BLaER1 treated with 17β-estradiol and CSF1 and Interleukin-3, amounts not matched to agents 10 nM and 100 nM (cell line): ENCODE measurements at regions not wholly inside any gene's neighbourhood (a gene's known extent, or its start where the extent isn't known, plus 50 kb on each side); places are given as distances from the start of the nearest gene placed in this dataset.
"Not testable (repeated sequence)": the region's sequence is repeated elsewhere in the genome, so short reads cannot be mapped to it uniquely, and the experiment has no call there.

Experiments
- H3K27ac ChIP-seq, 11 experiments: shearing (Covaris generic); formaldehyde crosslinking; 2 replicates each; pipeline ENCODE4 v1.8.1; 2022
- H3K27me3 ChIP-seq, 11 experiments: shearing (Covaris generic); formaldehyde crosslinking; 2 replicates each; pipeline ENCODE4 v1.8.1; 2022
- H3K36me3 ChIP-seq, 11 experiments: shearing (Covaris generic); formaldehyde crosslinking; 2 replicates each; pipeline ENCODE4 v1.8.1; 2022
- H3K4me1 ChIP-seq, 10 experiments: shearing (Covaris generic); formaldehyde crosslinking; 2 replicates each; pipeline ENCODE4 v1.8.1; 2022
- H3K4me2 ChIP-seq, 11 experiments: shearing (Covaris generic); formaldehyde crosslinking; 2 replicates each; pipeline ENCODE4 v1.8.1; 2022
- H3K4me3 ChIP-seq, 10 experiments: shearing (Covaris generic); formaldehyde crosslinking; 2 replicates each; pipeline ENCODE4 v1.8.1; 2022
- H3K9ac ChIP-seq, 11 experiments: shearing (Covaris generic); formaldehyde crosslinking; 2 replicates each; pipeline ENCODE4 v1.8.1; 2022
- H3K9me3 ChIP-seq, 11 experiments: shearing (Covaris generic); formaldehyde crosslinking; replicated peaks in 1 of 11; 2 replicates each; pipeline ENCODE4 v1.8.1; 2022
- H4K20me1 ChIP-seq, 11 experiments: shearing (Covaris generic); formaldehyde crosslinking; 2 replicates each; pipeline ENCODE4 v1.8.1; 2022
- Cebpa-rat ChIP-seq, 11 experiments: shearing (Covaris generic); IDR thresholded peaks; 2 replicates each; pipeline ENCODE4 v1.8.1; 2022

GRCh38 chr4:19159874-19160273, 1091.8 kb upstream of the SLIT2 start:
- H3K4me3 ChIP-seq: no peak overlapping the region
- H3K4me1 ChIP-seq: no peaks in the 10 kb centered on the region
- H3K9me3 ChIP-seq: peaks cover 20 to 23% (median 21%) of the 10 kb centered on the region in 11 experiments
- H3K27me3 ChIP-seq: no peaks in the 10 kb centered on the region
- H3K9ac ChIP-seq: no peak overlapping the region
- no peak overlapping the region for H3K27ac ChIP-seq
- TF ChIP-seq Cebpa-rat (IDR thresholded peaks at IDR 0.05): no peak
- H3K4me2 ChIP-seq: no peak overlapping the region
- H3K36me3 ChIP-seq: no peaks in the 10 kb centered on the region
- H4K20me1 ChIP-seq: no peaks in the 10 kb centered on the region

- Histone ChIP-seq H3K4me1 (no peaks in the 10 kb centered on the region), H3K9ac (no peak overlapping the region), H3K9me3 (peaks cover 26 to 35% (median 31%) of the 10 kb centered on the region in 11 experiments), H3K27ac (no peak overlapping the region), H4K20me1 (no peaks in the 10 kb centered on the region), H3K36me3 (no peaks in the 10 kb centered on the region), H3K4me3 (no peak overlapping the region), H3K27me3 (no peaks in the 10 kb centered on the region), H3K4me2 (no peak overlapping the region)
- TF ChIP-seq Cebpa-rat (IDR thresholded peaks at IDR 0.05): no peak
These were observed 1093.4 kb upstream of the SLIT2 start for GRCh38 chr4:19158107-19158809.

GRCh38 chr4:19156786-19157185, 1094.9 kb upstream of the SLIT2 start:
- Histone ChIP-seq H3K4me1 (no peaks in the 10 kb centered on the region), H3K4me3 (no peak overlapping the region), H4K20me1 (no peaks in the 10 kb centered on the region), H3K27me3 (no peaks in the 10 kb centered on the region), H3K4me2 (no peak overlapping the region), H3K9me3 (peaks cover 26 to 35% (median 31%) of the 10 kb centered on the region in 11 experiments), H3K36me3 (no peaks in the 10 kb centered on the region), H3K9ac (no peak overlapping the region), H3K27ac (no peak overlapping the region)
- TF ChIP-seq Cebpa-rat (IDR thresholded peaks at IDR 0.05): no peak

GRCh38 chr4:19155568-19155967, 1096.1 kb upstream of the SLIT2 start:
- Histone ChIP-seq H3K4me1 (no peaks in the 10 kb centered on the region), H3K27me3 (no peaks in the 10 kb centered on the region), H3K4me3 (no peak overlapping the region), H4K20me1 (no peaks in the 10 kb centered on the region), H3K9ac (no peak overlapping the region), H3K9me3 (peaks cover 26 to 35% (median 31%) of the 10 kb centered on the region in 11 experiments), H3K4me2 (no peak overlapping the region), H3K27ac (no peak overlapping the region), H3K36me3 (no peaks in the 10 kb centered on the region)
- TF ChIP-seq Cebpa-rat (IDR thresholded peaks at IDR 0.05): no peak

GRCh38 chr4:19154267-19154666, 1097.4 kb upstream of the SLIT2 start:
- peaks cover 26 to 35% (median 31%) of the 10 kb centered on the region in 11 experiments for H3K9me3 ChIP-seq
- not testable (repeated sequence) for H3K4me3 ChIP-seq, H3K27ac ChIP-seq, H3K36me3 ChIP-seq, H3K4me1 ChIP-seq, H3K27me3 ChIP-seq, H3K4me2 ChIP-seq, H4K20me1 ChIP-seq, H3K9ac ChIP-seq

GRCh38 chr4:19152264-19152663, 1099.4 kb upstream of the SLIT2 start:
- Histone ChIP-seq H3K4me1 (no peaks in the 10 kb centered on the region), H3K4me2 (no peak overlapping the region), H3K9ac (no peak overlapping the region), H3K9me3 (peaks cover 26 to 35% (median 31%) of the 10 kb centered on the region in 11 experiments), H3K4me3 (no peak overlapping the region), H3K27ac (no peak overlapping the region), H3K27me3 (no peaks in the 10 kb centered on the region), H3K36me3 (no peaks in the 10 kb centered on the region), H4K20me1 (no peaks in the 10 kb centered on the region)
- TF ChIP-seq Cebpa-rat (IDR thresholded peaks at IDR 0.05): no peak

- no peak overlapping the region for H3K9ac ChIP-seq
- no peaks in the 10 kb centered on the region for H3K36me3 ChIP-seq
- H3K4me1 ChIP-seq: no peaks in the 10 kb centered on the region
- no peak overlapping the region for H3K4me3 ChIP-seq
- H4K20me1 ChIP-seq: no peaks in the 10 kb centered on the region
- no peak for TF ChIP-seq Cebpa-rat (IDR thresholded peaks at IDR 0.05)
- no peak overlapping the region for H3K27ac ChIP-seq
- H3K4me2 ChIP-seq: no peak overlapping the region
- H3K9me3 ChIP-seq: peaks cover 22 to 30% (median 27%) of the 10 kb centered on the region in 11 experiments
- H3K27me3 ChIP-seq: no peaks in the 10 kb centered on the region
These were observed 1100.0 kb upstream of the SLIT2 start for GRCh38 chr4:19151684-19152083.

- H3K4me2 ChIP-seq: no peak overlapping the region
- no peaks in the 10 kb centered on the region for H3K9me3 ChIP-seq
- no peak overlapping the region for H3K4me3 ChIP-seq
- H3K4me1 ChIP-seq: no peaks in the 10 kb centered on the region
- no peak overlapping the region for H3K27ac ChIP-seq
- H3K27me3 ChIP-seq: no peaks in the 10 kb centered on the region
- no peaks in the 10 kb centered on the region for H3K36me3 ChIP-seq
- no peaks in the 10 kb centered on the region for H4K20me1 ChIP-seq
- no peak for TF ChIP-seq Cebpa-rat (IDR thresholded peaks at IDR 0.05)
- no peak overlapping the region for H3K9ac ChIP-seq
These were observed 1105.7 kb upstream of the SLIT2 start for GRCh38 chr4:19146038-19146437.

GRCh38 chr4:19135895-19136633, 1114.5 kb upstream of the LCORL start:
- TF ChIP-seq Cebpa-rat (IDR thresholded peaks at IDR 0.05): no peak

GRCh38 chr4:19134685-19135084, 1113.1 kb upstream of the LCORL start:
- no peak for TF ChIP-seq Cebpa-rat (IDR thresholded peaks at IDR 0.05)
- Histone ChIP-seq H3K27ac (no peak overlapping the region), H4K20me1 (no peaks in the 10 kb centered on the region)

More at GRCh38 chr4:19135895-19136633, 1114.5 kb upstream of the LCORL start:
- no peak overlapping the region for H3K4me3 ChIP-seq
- H3K36me3 ChIP-seq: no peaks in the 10 kb centered on the region
- no peaks in the 10 kb centered on the region for H3K9me3 ChIP-seq
- no peak overlapping the region for H3K4me2 ChIP-seq
- H3K4me1 ChIP-seq: no peaks in the 10 kb centered on the region
- H3K27ac ChIP-seq: no peak overlapping the region
- no peak overlapping the region for H3K9ac ChIP-seq
- no peaks in the 10 kb centered on the region for H3K27me3 ChIP-seq
- no peaks in the 10 kb centered on the region for H4K20me1 ChIP-seq

More at GRCh38 chr4:19134685-19135084, 1113.1 kb upstream of the LCORL start:
- no peaks in the 10 kb centered on the region for H3K36me3 ChIP-seq
- no peak overlapping the region for H3K4me2 ChIP-seq
- no peaks in the 10 kb centered on the region for H3K4me1 ChIP-seq
- H3K9me3 ChIP-seq: no peaks in the 10 kb centered on the region
- H3K27me3 ChIP-seq: no peaks in the 10 kb centered on the region
- H3K9ac ChIP-seq: no peak overlapping the region
- no peak overlapping the region for H3K4me3 ChIP-seq
